Spleen (tissue), 7 donors: ENCODE measurements at regions not wholly inside any gene's neighbourhood (a gene's known extent, or its start where the extent isn't known, plus 50 kb on each side); places are given as distances from the start of the nearest gene placed in this dataset.

ENCODE experiments used
- CTCF ChIP-seq, 11 experiments: fragments of 200-600 bp in 7 of 11; fragments of 450-650 bp in 4 of 11; sonication (generic) in 4 of 11; IDR thresholded peaks in 8 of 11; conservative IDR thresholded peaks in 3 of 11; 1 replicate in 7 of 11; 2 replicates in 4 of 11; pipeline versions ENCODE4 v1.4.0 to v1.8.0; 2016 to 2021; ENCODE audit warnings: antibody characterized with exemption in 11 of 11, inconsistent platforms in 4 of 11, mild to moderate bottlenecking in 1 of 11
- POLR2A ChIP-seq, 3 donors: fragments of 450-650 bp; IDR thresholded peaks; one replicate each; pipeline ENCODE4 v1.5.1; 2017; ENCODE audit warnings: antibody characterized with exemption in 3 of 3, mild to moderate bottlenecking in 1 of 3
- POLR2AphosphoS5 ChIP-seq, 3 donors: sonication (generic); formaldehyde crosslinking; IDR thresholded peaks; one replicate each; pipeline ENCODE4 v1.5.1; 2017; ENCODE audit warnings: antibody characterized with exemption in 3 of 3
- donor health status: DM: no; HTN: no; CAD: no; lungs with moderate emphysema.
- donor health status: DM: no; HTN: no; CAD: no.
- donor health status: DM: no; HTN: no; CAD: no.

- TF ChIP-seq CTCF (IDR thresholded peaks at IDR 0.05 in 8 of 11, conservative IDR thresholded peaks at IDR 0.05 in 3 of 11) (no peak), POLR2AphosphoS5 (IDR thresholded peaks at IDR 0.05) (no peak), POLR2A (IDR thresholded peaks at IDR 0.05) (no peak)
These were observed 366.2 kb downstream of the MIAT start for GRCh38 chr22:27023591-27023990.
